ENCODE measurements at regions not wholly inside any gene's neighbourhood (a gene's known extent, or its start where the extent isn't known, plus 50 kb on each side); places are given as distances from the start of the nearest gene placed in this dataset.

GRCh38 chr5:117892360-117892759 lies 1096.0 kb downstream of the DTWD2 start:
- H3K27ac Mint-ChIP-seq = no peak overlapping the region
- no peak for DNase-seq
- Histone ChIP-seq H2AK5ac (ENCODE audit: insufficient read length, low read length) (no peak overlapping the region), H3K4me1 (ENCODE audit: insufficient read depth, low read length) (no peaks in the 10 kb centered on the region; the same call in 1 of the 2 replicates), H2BK120ac (ENCODE audit: low read depth, low read length, poor library complexity, severe bottlenecking) (no peak overlapping the region), H3K9me3 (ENCODE audit: control insufficient read depth, low read depth, low read length) (no peaks in the 10 kb centered on the region), H3K18ac (ENCODE audit: insufficient read length, low read depth, low read length) (no peak overlapping the region), H3K27ac (ENCODE audit: insufficient read length, low read depth, low read length) (no peak overlapping the region), H4K8ac (replicated peaks; ENCODE audit: insufficient read length, low read depth, low read length) (no peak overlapping the region), H4K91ac (ENCODE audit: insufficient read length, low read depth, low read length) (no peak overlapping the region), H3K4me2 (ENCODE audit: insufficient read depth, insufficient read length, low read length) (no peak overlapping the region), H4K20me1 (ENCODE audit: control insufficient read depth, insufficient read depth, insufficient read length) (no peaks in the 10 kb centered on the region), H2AFZ (ENCODE audit: low read length) (no peak overlapping the region), H3K27me3 (ENCODE audit: insufficient read depth, low read length) (no peaks in the 10 kb centered on the region), H2BK15ac (ENCODE audit: low read depth, low read length) (no peak overlapping the region), H2BK20ac (ENCODE audit: low read depth, low read length, poor library complexity, severe bottlenecking) (no peak overlapping the region), H3K79me1 (ENCODE audit: insufficient read depth, low read depth, low read length, poor library complexity, severe bottlenecking) (no peaks in the 10 kb centered on the region), H3K14ac (ENCODE audit: insufficient read depth, low read length) (no peak overlapping the region), H3K4ac (ENCODE audit: low read depth, low read length) (no peak overlapping the region), H3K23ac (ENCODE audit: insufficient read length, low read depth, low read length) (no peak overlapping the region), H4K5ac (ENCODE audit: insufficient read length, low read depth, low read length) (no peak overlapping the region), H3K79me2 (ENCODE audit: insufficient read depth, low read length) (no peaks in the 10 kb centered on the region), H2BK12ac (ENCODE audit: insufficient read length, low read depth, low read length) (no peak overlapping the region), H3K23me2 (ENCODE audit: insufficient read length, low read depth, low read length, poor library complexity, severe bottlenecking) (no peaks in the 10 kb centered on the region), H2BK5ac (ENCODE audit: insufficient read length, low read length) (no peak overlapping the region), H3K9ac (ENCODE audit: extremely low read depth, insufficient read length, low read length) (no peak overlapping the region), H3T11ph (ENCODE audit: low read length) (no peak overlapping the region), H3K56ac (ENCODE audit: insufficient read length, low read depth, low read length) (no peak overlapping the region)
- WGBS (ENCODE audit: extremely low coverage, insufficient read length, low lambda C conversion rate) = no CpG with 5 or more reads among the region's 4 CpGs
- no peaks in the 10 kb centered on the region for H3K36me3 Mint-ChIP-seq (ENCODE audit: insufficient read depth in 1 of 3, low read depth in 3 of 3)
- H3K4me1 Mint-ChIP-seq = no peaks in the 10 kb centered on the region
- no peak overlapping the region for H3K4me3 Mint-ChIP-seq
- no peaks in the 10 kb centered on the region for H3K27me3 Mint-ChIP-seq (ENCODE audit: low read depth)
- no peaks in the 10 kb centered on the region for H3K9me3 Mint-ChIP-seq
- no peak for TF ChIP-seq CTCF (conservative IDR thresholded peaks at IDR 0.05)
